ENCODE measurements at regions not wholly inside any gene's neighbourhood (a gene's known extent, or its start where the extent isn't known, plus 50 kb on each side); places are given as distances from the start of the nearest gene placed in this dataset.

- TF ChIP-seq RFX5 (IDR thresholded peaks at IDR 0.05; ENCODE audit: borderline replicate concordance, low read depth, low read length) (no peak), TEAD4 (IDR thresholded peaks at IDR 0.05; ENCODE audit: low read depth, low read length) (no peak), CTCF (IDR thresholded peaks at IDR 0.05; ENCODE audit: control extremely low read depth in 1 of 3, insufficient read depth in 1 of 3, low read depth in 1 of 3, low read length in 3 of 3) (no peak)
Observed at GRCh38 chr12:19031032-19031431, 98.5 kb upstream of the PLEKHA5 start.

Data from H1 (cell line).